Brain microvascular endothelial cell (primary cell): ENCODE measurements at regions not wholly inside any gene's neighbourhood (a gene's known extent, or its start where the extent isn't known, plus 50 kb on each side); places are given as distances from the start of the nearest gene placed in this dataset.

Experiments
- DNase-seq: peaks from one replicate; pipeline ENCODE4 v3.0.0-alpha.2; 2020
- H3K27ac ChIP-seq: fragments of 250-450 bp; sonication (Bioruptor Pico); 2 replicates; pipeline ENCODE4 v1.5.1; 2020; ENCODE audit warnings: mild to moderate bottlenecking, moderate library complexity
- H3K27me3 ChIP-seq: fragments of 250-450 bp; sonication (Bioruptor Pico); replicated peaks from 2 replicates; pipeline ENCODE4 v1.5.1; 2020; ENCODE audit warnings: mild to moderate bottlenecking
- H3K36me3 ChIP-seq: fragments of 250-450 bp; sonication (Bioruptor Pico); replicated peaks from 2 replicates; pipeline ENCODE4 v1.5.1; 2020; ENCODE audit warnings: mild to moderate bottlenecking
- H3K4me3 ChIP-seq: 2 replicates; pipeline ENCODE4 v1.5.1; 2011; ENCODE audit warnings: low read depth, mild to moderate bottlenecking, control low read depth, low read length, moderate library complexity
- in situ Hi-C: cut with HindIII; loops from 2 replicates; pipeline ENCODE4 v1.10.0; 2017; ENCODE audit warnings: low sequenced_read_pairs, low pct_ligation_motif_present
- TF ChIP-seq, protein P1 (sequence below): IDR thresholded peaks from 2 replicates; pipeline ENCODE4 v1.5.1; 2011; ENCODE audit warnings: low read depth, mild to moderate bottlenecking, moderate library complexity, low read length, control low read depth, inconsistent platforms; ENCODE audit errors: missing control alignments

GRCh38 chr5:62742207-62742606 is 163.6 kb downstream of the LRRC70 start:
- TF ChIP-seq, protein P1, sequence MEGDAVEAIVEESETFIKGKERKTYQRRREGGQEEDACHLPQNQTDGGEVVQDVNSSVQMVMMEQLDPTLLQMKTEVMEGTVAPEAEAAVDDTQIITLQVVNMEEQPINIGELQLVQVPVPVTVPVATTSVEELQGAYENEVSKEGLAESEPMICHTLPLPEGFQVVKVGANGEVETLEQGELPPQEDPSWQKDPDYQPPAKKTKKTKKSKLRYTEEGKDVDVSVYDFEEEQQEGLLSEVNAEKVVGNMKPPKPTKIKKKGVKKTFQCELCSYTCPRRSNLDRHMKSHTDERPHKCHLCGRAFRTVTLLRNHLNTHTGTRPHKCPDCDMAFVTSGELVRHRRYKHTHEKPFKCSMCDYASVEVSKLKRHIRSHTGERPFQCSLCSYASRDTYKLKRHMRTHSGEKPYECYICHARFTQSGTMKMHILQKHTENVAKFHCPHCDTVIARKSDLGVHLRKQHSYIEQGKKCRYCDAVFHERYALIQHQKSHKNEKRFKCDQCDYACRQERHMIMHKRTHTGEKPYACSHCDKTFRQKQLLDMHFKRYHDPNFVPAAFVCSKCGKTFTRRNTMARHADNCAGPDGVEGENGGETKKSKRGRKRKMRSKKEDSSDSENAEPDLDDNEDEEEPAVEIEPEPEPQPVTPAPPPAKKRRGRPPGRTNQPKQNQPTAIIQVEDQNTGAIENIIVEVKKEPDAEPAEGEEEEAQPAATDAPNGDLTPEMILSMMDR: no peak
- in situ Hi-C loops: no loop called here
- H3K27me3 ChIP-seq: no peaks in the 10 kb centered on the region

DNA sequence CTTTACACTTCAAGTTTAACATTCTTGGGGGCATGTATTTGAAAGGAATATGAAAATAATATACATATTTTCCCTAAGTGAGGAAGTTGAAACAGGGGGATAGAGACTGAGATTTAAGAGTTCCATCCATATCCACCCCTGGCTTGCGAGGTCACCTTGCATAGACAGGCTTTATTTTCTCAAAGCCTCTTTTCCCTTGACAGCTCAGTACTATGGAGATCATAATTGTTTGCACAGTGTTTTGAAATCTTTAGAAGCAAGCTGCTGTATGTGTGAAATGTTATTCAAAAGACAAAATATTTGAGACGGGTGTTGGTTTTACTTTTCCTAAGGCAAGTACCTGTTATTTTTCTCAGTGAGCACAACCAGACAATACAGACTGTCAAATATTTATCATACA is 163.1 kb downstream of the LRRC70 start:
- no peaks in the 10 kb centered on the region for H3K36me3 ChIP-seq
- H3K27ac ChIP-seq: no peak overlapping the region
- H3K4me3 ChIP-seq: no peak overlapping the region
- DNase-seq: no peak
- TF ChIP-seq, protein P1: no peak
- in situ Hi-C loops: no loop called here
- no peaks in the 10 kb centered on the region for H3K27me3 ChIP-seq

More at GRCh38 chr5:62742207-62742606, 163.6 kb downstream of the LRRC70 start:
- no peak overlapping the region for H3K27ac ChIP-seq
- DNase-seq: no peak
- H3K36me3 ChIP-seq: no peaks in the 10 kb centered on the region
- H3K4me3 ChIP-seq: no peak overlapping the region

DNA sequence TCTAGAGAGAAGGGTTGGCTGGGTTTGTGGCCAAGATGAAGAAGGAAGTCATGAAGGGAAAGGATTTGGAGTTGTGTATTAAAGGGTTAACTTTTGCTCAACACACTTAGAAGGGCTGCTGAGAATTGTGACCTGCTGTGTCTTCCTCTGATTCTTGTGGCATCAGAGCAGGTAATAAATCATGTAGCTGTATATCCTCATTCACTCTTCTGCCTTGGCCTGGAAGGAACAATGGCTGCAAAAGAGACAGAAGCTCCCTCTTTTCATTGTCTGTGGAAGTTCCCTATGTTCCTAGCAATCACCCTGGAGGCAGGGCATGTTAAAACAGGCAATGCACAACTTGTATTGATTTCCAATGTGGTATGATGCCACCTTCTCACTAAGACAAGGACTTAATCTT is 159.1 kb downstream of the LRRC70 start:
- H3K36me3 ChIP-seq: no peaks in the 10 kb centered on the region
- DNase-seq: no peak
- TF ChIP-seq, protein P1: no peak
- in situ Hi-C loops: no loop called here
- H3K27me3 ChIP-seq: no peaks in the 10 kb centered on the region
- no peak overlapping the region for H3K27ac ChIP-seq
- no peak overlapping the region for H3K4me3 ChIP-seq

DNA sequence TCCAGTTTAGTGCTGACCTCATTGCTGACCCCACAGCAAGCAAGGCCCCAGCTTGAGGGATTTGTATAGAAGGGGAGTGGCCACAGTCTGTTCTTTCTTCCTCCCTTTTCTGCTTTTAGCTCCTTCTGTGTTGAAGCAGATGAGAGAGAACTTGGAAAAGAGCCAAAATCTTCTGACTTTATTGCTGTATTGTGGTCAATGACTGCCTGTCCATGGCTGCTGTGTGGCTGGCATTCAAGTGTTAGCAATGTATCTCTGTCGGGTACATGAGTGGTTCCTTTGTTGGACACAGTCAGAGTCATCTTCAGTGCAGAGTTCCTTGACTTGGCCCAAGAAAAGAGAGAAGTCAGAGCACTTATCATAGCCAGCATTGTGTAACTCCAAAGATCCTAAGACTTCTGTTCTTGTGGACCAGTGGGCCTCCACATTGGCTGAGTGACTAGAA is 154.1 kb downstream of the LRRC70 start:
- TF ChIP-seq, protein P1: no peak
- in situ Hi-C loops: no loop called here
- H3K27me3 ChIP-seq: no peaks in the 10 kb centered on the region
- no peak overlapping the region for H3K4me3 ChIP-seq
- H3K36me3 ChIP-seq: no peaks in the 10 kb centered on the region
- DNase-seq: no peak
- no peak overlapping the region for H3K27ac ChIP-seq

DNA sequence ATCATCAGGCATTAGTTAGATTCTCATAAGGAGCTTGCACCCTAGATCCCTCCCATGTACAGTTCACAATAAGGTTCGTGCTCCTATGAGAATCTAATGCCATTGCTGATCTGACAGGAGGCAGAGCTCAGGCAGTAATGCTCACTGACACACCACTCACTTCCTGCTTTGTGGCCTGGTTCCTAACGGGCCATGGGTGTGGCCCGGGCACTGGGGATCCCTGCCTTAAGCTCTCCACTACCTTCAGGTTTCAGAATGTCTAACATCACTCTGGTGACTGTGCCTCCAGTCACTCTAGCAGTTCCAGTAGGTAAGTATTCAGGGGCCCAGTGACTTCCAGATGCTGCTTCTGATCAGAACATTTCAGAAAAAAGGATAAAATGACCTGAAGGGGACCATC is 152.4 kb downstream of the LRRC70 start:
- Histone ChIP-seq H3K27me3 (no peaks in the 10 kb centered on the region), H3K27ac (no peak overlapping the region), H3K36me3 (no peaks in the 10 kb centered on the region), H3K4me3 (no peak overlapping the region)
- TF ChIP-seq, protein P1: no peak
- in situ Hi-C loops: no loop called here
- no peak for DNase-seq

- no peak overlapping the region for H3K4me3 ChIP-seq
- in situ Hi-C loops: no loop called here
- DNase-seq: no peak
- TF ChIP-seq, protein P1: no peak
- no peak overlapping the region for H3K27ac ChIP-seq
- no peaks in the 10 kb centered on the region for H3K36me3 ChIP-seq
- no peaks in the 10 kb centered on the region for H3K27me3 ChIP-seq
Observed at GRCh38 chr5:62729675-62730074, 151.1 kb downstream of the LRRC70 start.
